Hepatocyte (in vitro differentiated cells): ENCODE measurements at regions not wholly inside any gene's neighbourhood (a gene's known extent, or its start where the extent isn't known, plus 50 kb on each side); places are given as distances from the start of the nearest gene placed in this dataset.

ENCODE experiments used
- DNase-seq: peaks from one replicate; pipeline ENCODE4 v3.0.0-alpha.2; 2016; ENCODE audit warnings: low spot score
- H2AFZ ChIP-seq: fragments of 200-600 bp; sonication (generic); 2 replicates; pipeline ENCODE4 v1.6.0; 2016; ENCODE audit warnings: antibody characterized with exemption, mild to moderate bottlenecking
- H3K27ac ChIP-seq: fragments of 200-600 bp; sonication (generic); 2 replicates; pipeline ENCODE4 v1.5.1; 2016; ENCODE audit warnings: mild to moderate bottlenecking
- H3K27me3 ChIP-seq: fragments of 200-600 bp; sonication (generic); 2 replicates; pipeline ENCODE4 v1.6.1; 2016
- H3K36me3 ChIP-seq: fragments of 200-600 bp; sonication (generic); replicated peaks from 2 replicates; pipeline ENCODE4 v1.5.1; 2016; ENCODE audit warnings: low read depth; ENCODE audit not compliant: insufficient read depth
- H3K4me1 ChIP-seq: fragments of 200-600 bp; sonication (generic); 2 replicates; pipeline ENCODE4 v1.5.1; 2016; ENCODE audit warnings: mild to moderate bottlenecking, moderate library complexity; ENCODE audit not compliant: insufficient read depth
- H3K4me2 ChIP-seq: fragments of 200-600 bp; sonication (generic); 2 replicates; pipeline ENCODE4 v1.6.0; 2016
- H3K4me3 ChIP-seq: fragments of 200-600 bp; sonication (generic); 2 replicates; pipeline ENCODE4 v1.5.1; 2016; ENCODE audit warnings: mild to moderate bottlenecking
- H3K79me2 ChIP-seq: fragments of 200-600 bp; sonication (generic); 2 replicates; pipeline ENCODE4 v1.6.0; 2017; ENCODE audit warnings: mild to moderate bottlenecking
- H3K9me2 ChIP-seq: fragments of 200-600 bp; sonication (generic); replicated peaks from 2 replicates; pipeline ENCODE4 v1.6.0; 2017; ENCODE audit warnings: mild to moderate bottlenecking; ENCODE audit not compliant: insufficient read depth
- H3K9me3 ChIP-seq: fragments of 200-600 bp; sonication (generic); 2 replicates; pipeline ENCODE4 v1.5.1; 2016; ENCODE audit warnings: low read depth, mild to moderate bottlenecking
- H4K20me1 ChIP-seq: fragments of 200-600 bp; sonication (generic); 2 replicates; pipeline ENCODE4 v1.6.0; 2016; ENCODE audit warnings: mild to moderate bottlenecking; ENCODE audit not compliant: insufficient read depth, poor library complexity, severe bottlenecking
- EZH2 ChIP-seq: fragments of 200-600 bp; sonication (generic); IDR thresholded peaks from 2 replicates; pipeline ENCODE4 v1.6.1; 2016; ENCODE audit warnings: antibody characterized with exemption, mild to moderate bottlenecking, borderline replicate concordance
- EZH2phosphoT487 ChIP-seq: fragments of 200-600 bp; sonication (generic); IDR thresholded peaks from one replicate; pipeline ENCODE4 v1.6.1; 2018; ENCODE audit warnings: antibody characterized with exemption, mild to moderate bottlenecking, low read depth, moderate library complexity; ENCODE audit not compliant: unreplicated experiment, severe bottlenecking
- WGBS: methylation state at CpG from one replicate; pipeline ENCODE4 v1.1.6; 2016; ENCODE audit warnings: low lambda C conversion rate; ENCODE audit errors: missing lambda C conversion rate; 5-methylcytosine and 5-hydroxymethylcytosine counted together
- TF ChIP-seq, protein P1 (sequence below): fragments of 200-600 bp; sonication (generic); IDR thresholded peaks from 2 replicates; pipeline ENCODE4 v1.5.1; 2016; ENCODE audit warnings: antibody characterized with exemption, mild to moderate bottlenecking; ENCODE audit not compliant: poor library complexity

DNA sequence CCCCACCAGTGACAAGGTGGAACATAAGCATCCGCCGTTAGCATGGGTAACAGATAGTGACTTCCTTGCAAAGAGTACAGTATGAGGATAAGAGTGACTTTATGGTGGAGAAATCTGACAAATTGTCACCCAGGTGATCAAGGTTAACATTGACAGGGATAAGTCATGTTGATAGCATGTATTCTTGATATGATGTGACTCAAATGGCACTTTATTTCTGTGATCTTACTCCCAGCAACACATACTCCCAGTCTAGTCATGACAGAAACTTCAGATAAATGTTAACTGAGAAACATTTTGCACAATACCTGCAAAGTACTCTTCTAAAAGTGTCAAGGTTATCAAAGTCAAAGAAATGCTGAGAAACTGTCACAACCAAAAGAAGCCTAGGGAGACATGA is 588.6 kb upstream of the KIF2B start:
- H3K9me3 ChIP-seq = no peaks in the 10 kb centered on the region
- no peaks in the 10 kb centered on the region for H3K79me2 ChIP-seq
- no peak overlapping the region for H2AFZ ChIP-seq
- no peak overlapping the region for H3K4me3 ChIP-seq
- H3K27me3 ChIP-seq = no peaks in the 10 kb centered on the region
- H3K36me3 ChIP-seq = no peaks in the 10 kb centered on the region
- WGBS = 97% methylated on average over 2 of the region's 2 CpGs
- H3K9me2 ChIP-seq = no peaks in the 10 kb centered on the region
- TF ChIP-seq EZH2phosphoT487 (no peak), EZH2 (no peak)
- no peaks in the 10 kb centered on the region for H3K4me1 ChIP-seq
- no peak for DNase-seq
- no peak overlapping the region for H3K27ac ChIP-seq
- no peaks in the 10 kb centered on the region for H4K20me1 ChIP-seq
- no peak overlapping the region for H3K4me2 ChIP-seq

DNA sequence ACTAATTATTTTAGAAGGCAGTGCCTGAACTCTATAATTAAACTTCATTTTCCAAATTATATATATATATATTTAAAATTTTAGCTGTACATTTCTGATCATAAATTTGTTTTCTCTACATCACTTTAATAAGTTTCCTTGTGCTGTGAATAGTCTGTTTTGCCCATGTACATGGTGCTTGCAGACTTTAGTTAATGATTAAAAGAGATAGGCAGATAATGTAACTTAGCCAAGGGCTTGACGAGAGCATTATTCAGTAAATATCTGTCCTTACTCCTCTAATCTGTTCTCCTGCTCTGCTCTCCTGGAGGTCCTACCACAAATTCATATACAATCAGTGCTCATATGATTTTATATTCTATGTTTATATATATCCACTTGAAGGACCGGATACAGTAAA is 595.2 kb upstream of the KIF2B start:
- Histone ChIP-seq H3K4me2 (peak overlapping the region; percentile 32), H3K27me3 (no peaks in the 10 kb centered on the region), H3K27ac (no peak overlapping the region), H3K36me3 (no peaks in the 10 kb centered on the region), H3K9me2 (no peaks in the 10 kb centered on the region), H2AFZ (no peak overlapping the region), H3K79me2 (no peaks in the 10 kb centered on the region), H3K4me1 (peaks cover 3% of the 10 kb centered on the region), H3K4me3 (no peak overlapping the region), H4K20me1 (no peaks in the 10 kb centered on the region), H3K9me3 (no peaks in the 10 kb centered on the region)
- 68% methylated on average over 2 of the region's 2 CpGs for WGBS
- TF ChIP-seq, protein P1, sequence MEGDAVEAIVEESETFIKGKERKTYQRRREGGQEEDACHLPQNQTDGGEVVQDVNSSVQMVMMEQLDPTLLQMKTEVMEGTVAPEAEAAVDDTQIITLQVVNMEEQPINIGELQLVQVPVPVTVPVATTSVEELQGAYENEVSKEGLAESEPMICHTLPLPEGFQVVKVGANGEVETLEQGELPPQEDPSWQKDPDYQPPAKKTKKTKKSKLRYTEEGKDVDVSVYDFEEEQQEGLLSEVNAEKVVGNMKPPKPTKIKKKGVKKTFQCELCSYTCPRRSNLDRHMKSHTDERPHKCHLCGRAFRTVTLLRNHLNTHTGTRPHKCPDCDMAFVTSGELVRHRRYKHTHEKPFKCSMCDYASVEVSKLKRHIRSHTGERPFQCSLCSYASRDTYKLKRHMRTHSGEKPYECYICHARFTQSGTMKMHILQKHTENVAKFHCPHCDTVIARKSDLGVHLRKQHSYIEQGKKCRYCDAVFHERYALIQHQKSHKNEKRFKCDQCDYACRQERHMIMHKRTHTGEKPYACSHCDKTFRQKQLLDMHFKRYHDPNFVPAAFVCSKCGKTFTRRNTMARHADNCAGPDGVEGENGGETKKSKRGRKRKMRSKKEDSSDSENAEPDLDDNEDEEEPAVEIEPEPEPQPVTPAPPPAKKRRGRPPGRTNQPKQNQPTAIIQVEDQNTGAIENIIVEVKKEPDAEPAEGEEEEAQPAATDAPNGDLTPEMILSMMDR = no peak
- TF ChIP-seq EZH2phosphoT487 (no peak), EZH2 (no peak)
- DNase-seq = peak; percentile 6

DNA sequence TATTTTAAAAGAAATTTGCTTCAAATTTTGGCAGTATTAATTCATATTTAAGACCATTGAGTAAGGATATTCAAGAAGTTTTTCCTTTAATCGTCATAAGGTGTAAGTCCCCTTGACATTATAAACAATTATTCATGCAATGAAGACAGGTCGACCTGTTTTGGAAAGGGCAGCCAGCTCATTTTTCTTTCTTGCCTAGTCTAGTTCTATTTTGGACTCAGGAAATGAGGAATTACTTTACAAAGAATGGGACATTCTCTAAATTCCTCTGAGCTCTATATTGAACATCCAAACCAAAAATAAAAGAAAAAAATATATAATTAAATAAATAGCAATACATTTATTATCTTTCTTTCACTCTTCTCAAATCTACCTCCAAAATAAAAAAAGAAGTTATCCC is 595.6 kb upstream of the KIF2B start:
- H4K20me1 ChIP-seq = no peaks in the 10 kb centered on the region
- H3K4me3 ChIP-seq = no peak overlapping the region
- H3K79me2 ChIP-seq = no peaks in the 10 kb centered on the region
- no peak overlapping the region for H3K4me2 ChIP-seq
- 81% methylated on average over 2 of the region's 2 CpGs for WGBS
- TF ChIP-seq EZH2 (no peak), EZH2phosphoT487 (no peak)
- TF ChIP-seq, protein P1 = no peak
- no peak overlapping the region for H2AFZ ChIP-seq
- no peak for DNase-seq
- peaks cover 3% of the 10 kb centered on the region for H3K4me1 ChIP-seq
- no peaks in the 10 kb centered on the region for H3K27me3 ChIP-seq
- H3K9me3 ChIP-seq = no peaks in the 10 kb centered on the region
- H3K9me2 ChIP-seq = no peaks in the 10 kb centered on the region
- no peaks in the 10 kb centered on the region for H3K36me3 ChIP-seq
- no peak overlapping the region for H3K27ac ChIP-seq

DNA sequence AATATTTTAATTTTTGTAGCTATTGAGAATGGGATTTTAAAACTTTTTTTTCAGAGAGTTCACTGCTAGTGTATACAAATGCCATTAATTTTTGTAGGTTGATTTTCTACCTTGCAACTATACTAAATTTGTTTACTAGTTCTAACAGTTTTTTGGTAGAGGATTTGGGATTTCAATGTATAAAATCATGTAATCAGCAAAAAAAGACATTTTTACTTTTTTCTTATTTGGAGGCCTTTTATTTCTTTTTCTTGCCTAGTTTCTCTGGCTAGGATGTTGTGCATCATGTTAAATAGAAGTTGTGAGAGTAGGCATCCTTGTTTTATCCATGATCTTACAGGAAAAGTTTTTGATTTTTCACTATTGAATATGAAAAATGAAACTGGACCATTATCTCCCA is 602.9 kb upstream of the KIF2B start:
- H3K9me3 ChIP-seq = no peaks in the 10 kb centered on the region
- H3K79me2 ChIP-seq = no peaks in the 10 kb centered on the region
- no peaks in the 10 kb centered on the region for H3K4me1 ChIP-seq
- DNase-seq = no peak
- H3K4me2 ChIP-seq = no peak overlapping the region
- no peaks in the 10 kb centered on the region for H3K36me3 ChIP-seq
- H3K27ac ChIP-seq = no peak overlapping the region
- H2AFZ ChIP-seq = no peak overlapping the region
- no peaks in the 10 kb centered on the region for H3K9me2 ChIP-seq
- no peaks in the 10 kb centered on the region for H4K20me1 ChIP-seq
- no peak overlapping the region for H3K4me3 ChIP-seq
- TF ChIP-seq, protein P1 = no peak
- TF ChIP-seq EZH2phosphoT487 (no peak), EZH2 (no peak)
- no peaks in the 10 kb centered on the region for H3K27me3 ChIP-seq
